Epidermal melanocyte (primary cell): ENCODE measurements at regions not wholly inside any gene's neighbourhood (a gene's known extent, or its start where the extent isn't known, plus 50 kb on each side); places are given as distances from the start of the nearest gene placed in this dataset.
"Not testable (repeated sequence)": the region's sequence is repeated elsewhere in the genome, so short reads cannot be mapped to it uniquely, and the experiment has no call there.

Experiments
- DNase-seq: peaks from one replicate; pipeline ENCODE4 v3.0.0; 2011; ENCODE audit warnings: low spot score; ENCODE audit not compliant: insufficient read length

DNA sequence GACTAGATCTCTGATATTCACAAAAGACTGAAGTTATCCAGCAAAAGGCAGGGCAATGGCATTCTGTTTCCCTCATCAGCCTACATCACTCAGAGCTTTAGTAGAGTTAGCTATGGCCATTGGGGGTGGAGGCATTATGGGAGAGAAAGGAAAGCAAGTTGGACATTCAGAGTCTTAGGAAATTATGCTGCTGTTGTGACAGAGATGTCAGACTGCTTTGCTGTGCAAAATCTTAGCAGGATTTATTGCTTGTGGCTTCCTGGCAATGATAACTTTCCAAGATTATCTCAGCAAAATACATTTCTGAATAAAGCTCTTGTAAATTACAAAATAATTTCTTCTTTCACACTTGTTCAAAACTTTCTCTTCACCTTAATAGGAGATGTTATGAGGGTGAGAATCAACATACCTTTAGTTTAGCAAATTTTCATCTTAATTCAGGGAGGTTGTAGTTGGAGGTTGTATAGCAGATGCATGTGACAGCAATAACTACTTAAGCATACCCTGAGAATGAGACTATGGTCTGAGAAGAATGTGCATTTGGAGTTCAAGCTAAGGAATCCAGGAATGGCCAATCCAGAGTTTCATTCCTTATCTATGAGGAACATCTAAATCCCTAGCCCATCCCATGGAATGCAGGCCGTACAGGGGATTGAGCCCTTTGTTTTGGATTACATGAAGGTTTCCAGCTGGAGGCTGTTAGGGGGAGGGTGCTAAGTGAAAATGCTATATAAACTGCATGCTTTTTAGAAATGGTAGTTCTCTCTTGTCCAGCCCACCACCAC, 179.8 kb downstream of the HAO1 start:
- no peak for DNase-seq

DNA sequence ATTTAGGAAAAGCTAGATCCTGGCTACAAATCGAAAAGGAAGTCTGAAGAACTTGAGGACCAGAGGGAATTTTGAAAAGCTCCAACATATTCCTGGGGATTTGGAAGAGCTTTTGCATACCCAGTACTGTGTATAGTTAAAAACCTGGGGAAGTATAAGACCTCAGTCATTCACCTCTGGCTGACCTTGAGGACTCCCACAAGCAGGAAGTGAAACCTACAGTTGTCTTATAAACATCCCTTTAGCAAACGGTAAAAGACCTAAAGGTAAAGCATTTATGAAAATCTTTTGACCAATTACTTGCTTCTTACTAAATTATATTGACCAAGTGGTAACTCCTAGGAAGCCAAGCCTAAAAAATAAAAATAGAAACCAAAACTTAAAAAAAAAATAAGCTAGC, 175.0 kb downstream of the HAO1 start:
- no peak for DNase-seq

DNA sequence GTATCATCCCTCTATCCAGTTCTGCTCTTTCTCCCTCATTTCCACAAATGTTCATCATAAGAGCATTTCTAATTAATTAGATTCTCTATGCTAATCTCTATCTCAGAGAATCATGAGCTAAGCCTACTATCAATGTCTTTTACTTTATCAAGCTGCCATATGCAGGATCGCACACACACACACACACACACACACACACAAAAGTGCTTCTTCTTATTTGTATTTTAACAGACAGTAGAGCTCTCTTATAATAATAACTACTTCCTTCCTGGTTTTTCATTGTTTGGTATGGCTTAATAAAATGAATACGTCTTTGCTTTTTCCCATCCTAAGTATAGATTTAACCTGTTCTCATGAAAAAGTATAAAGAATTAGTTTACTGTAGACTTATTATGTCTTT, 170.2 kb downstream of the HAO1 start:
- no peak for DNase-seq

DNA sequence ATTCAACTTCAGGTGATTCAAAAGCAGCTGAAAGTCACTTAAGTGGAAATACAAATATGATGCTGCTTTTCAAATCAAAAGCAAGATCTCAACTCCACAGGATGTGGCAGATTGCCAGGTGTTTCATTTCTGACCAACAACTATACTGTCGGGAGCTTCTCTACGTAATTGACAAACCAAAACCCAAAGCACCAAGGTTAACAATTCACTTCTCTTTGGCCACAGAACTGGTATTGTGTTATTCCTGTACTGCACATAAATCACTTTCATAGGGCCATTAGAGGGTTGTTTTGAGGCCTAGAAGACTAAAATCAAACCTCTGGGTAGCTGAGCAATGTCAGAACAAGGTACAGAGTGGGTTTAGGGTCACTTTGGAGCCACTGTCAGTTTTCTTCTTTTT, 169.7 kb downstream of the HAO1 start:
- no peak for DNase-seq

DNA sequence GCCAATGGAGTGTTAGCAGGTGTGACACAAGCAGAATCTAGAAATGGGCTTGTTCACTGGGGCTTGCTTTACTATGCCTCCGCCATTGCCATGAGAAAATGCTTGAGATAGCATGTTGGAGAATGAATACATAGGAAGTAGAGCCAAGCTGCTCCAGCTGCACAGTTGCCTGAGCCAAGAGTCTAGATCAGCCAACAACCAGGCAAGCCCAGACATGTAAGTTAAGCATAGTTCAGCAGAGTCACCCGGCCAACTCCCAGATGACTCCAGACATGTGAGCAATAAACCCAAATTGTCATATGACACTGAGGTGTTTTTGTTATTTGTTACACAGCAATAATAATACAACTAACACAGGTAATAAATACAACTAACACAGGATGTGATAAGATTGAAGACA, 167.9 kb downstream of the HAO1 start:
- no peak for DNase-seq

DNA sequence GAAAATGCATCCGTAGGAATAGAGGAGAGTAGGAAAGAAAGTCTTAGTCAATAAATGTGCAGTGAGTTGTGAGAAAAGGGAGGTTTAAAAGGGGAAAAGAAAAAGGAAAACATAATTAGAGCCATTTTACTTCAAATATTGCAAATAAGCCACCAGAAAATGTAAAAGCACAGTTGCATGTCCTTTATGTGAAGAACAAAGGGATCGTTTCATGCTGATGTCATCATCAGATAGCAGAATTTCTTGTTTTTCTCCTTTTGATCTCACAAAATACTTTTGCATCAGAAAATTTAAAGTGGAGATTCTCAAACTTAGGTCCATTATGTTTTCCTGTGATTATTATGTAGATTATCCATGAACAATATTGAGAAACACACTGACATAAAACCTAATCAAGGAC, 166.7 kb downstream of the HAO1 start:
- no peak for DNase-seq

DNA sequence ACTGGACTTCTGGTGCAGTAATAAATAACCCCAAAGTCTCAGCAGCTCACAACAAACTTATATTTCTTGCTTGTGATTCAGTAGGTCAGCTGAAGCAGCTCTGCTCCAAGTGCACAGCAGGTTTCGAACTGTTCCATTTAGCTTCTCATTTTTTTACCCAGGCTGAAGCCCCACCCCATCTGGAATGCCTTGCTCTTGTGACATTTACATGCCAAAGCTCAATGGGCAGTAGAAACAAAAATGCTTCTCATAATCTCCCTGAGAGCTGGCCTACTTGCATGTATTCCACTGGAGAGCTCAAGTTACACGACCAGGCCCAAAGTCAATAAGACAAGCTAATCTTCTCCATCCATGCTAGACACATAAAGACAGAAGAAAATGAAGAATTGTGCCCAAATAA, 165.2 kb downstream of the HAO1 start:
- no peak for DNase-seq

DNA sequence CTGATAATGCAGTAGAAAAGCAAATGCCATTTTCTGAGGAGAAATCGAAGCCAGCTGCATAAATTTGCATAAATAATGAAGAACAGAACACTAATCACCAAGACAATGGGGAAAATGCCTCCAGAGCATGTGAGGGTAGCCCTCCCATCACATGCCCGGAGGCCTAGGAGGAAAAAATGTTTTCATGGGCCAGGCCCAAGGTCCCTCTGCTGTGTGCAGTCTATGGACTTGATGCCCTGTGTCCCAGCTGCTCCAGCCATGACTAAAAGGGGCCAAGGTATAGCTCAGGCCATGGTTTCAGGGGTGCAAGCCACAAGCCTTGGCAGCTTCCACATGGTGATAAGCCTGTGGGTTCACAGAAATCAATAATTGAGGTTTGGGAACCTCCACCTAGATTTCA, 164.1 kb downstream of the HAO1 start:
- DNase-seq = no peak

DNA sequence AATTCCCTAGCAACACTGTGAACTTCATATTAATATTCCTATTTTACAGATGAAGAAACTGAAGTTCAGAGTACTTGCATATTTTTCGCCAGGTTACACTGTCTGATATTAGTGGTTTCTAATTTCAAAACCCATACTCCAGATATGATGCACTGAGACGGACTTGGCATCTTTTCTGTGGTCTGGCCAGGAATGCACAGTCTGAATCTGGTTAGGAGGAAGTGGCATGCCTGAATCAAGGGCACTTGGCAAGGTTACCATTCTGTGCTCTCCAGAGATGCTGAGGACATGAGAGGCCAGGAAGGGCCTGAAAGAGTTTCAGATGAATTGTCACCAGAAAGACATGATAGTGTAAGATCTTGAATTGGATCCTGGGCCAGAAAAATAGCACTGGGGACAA, 150.1 kb downstream of the HAO1 start:
- no peak for DNase-seq

DNA sequence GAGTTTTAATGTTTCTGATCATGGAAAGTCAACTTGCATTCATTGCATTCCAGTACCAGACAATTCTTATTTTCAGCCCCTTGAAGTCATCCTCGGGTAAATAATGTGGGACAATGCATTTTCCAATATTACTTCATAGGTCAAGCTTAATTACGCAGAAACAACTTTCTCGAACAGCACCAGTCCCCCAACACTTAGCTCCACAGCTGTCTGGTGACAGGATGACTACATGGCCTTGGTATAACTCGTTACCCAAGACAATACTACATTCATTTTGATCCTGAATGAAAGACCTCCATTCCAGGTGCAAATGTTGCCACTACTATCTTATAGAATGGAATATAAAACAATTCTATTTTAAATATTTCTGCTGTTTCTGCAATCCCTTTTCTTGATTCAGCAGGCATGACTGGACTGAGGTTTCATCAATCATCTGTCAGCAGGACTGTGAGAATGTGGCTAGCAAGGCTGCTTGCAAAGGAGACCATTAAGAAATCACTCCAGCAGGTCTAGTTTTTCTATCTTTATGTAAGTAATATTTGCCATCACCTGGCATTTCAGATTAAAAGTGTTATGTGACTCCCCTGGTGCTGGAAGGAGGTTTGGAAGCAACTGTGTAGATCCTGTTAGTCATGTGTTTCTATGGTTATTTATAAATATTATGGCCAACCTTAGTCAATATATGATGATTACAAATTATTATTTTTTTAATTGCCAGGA, 147.9 kb downstream of the HAO1 start:
- DNase-seq = no peak

DNA sequence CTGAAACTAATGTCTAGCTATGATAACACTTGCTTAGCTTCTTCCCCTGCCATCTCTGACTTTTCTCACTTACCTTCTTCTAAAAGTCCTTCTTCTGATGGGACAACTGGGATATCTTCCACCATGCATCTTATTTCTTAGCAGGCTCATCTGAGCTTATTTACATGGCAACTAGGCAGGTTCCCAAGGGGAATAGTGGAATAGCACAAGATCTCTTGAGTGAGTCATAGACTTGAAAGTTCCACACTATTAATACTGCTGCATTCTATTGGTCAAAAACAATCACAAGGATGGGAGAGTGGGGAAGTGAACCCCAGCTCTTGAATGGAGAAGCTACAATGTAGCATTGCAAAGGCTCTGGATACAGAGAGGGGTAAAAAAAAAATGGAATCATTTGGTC, 142.1 kb downstream of the HAO1 start:
- DNase-seq = no peak

DNA sequence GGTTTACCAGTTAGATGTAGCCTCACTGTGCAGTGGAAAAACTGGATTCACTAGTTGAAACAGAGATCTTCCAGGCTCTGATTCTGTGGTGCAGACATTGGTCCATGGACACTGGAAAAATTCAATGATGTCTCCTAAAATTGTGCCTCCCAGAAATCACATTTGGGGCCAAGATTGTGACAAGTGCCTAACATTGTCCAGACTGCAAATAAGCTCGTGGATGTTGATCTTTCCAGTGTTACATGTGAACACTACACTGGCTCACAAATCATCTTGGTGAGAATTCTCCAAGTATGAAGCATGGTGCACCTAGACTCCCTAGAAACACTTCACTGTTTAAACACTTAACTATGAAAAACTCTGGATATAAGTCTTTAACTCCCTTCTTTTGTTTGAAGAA, 140.4 kb downstream of the HAO1 start:
- no peak for DNase-seq

DNA sequence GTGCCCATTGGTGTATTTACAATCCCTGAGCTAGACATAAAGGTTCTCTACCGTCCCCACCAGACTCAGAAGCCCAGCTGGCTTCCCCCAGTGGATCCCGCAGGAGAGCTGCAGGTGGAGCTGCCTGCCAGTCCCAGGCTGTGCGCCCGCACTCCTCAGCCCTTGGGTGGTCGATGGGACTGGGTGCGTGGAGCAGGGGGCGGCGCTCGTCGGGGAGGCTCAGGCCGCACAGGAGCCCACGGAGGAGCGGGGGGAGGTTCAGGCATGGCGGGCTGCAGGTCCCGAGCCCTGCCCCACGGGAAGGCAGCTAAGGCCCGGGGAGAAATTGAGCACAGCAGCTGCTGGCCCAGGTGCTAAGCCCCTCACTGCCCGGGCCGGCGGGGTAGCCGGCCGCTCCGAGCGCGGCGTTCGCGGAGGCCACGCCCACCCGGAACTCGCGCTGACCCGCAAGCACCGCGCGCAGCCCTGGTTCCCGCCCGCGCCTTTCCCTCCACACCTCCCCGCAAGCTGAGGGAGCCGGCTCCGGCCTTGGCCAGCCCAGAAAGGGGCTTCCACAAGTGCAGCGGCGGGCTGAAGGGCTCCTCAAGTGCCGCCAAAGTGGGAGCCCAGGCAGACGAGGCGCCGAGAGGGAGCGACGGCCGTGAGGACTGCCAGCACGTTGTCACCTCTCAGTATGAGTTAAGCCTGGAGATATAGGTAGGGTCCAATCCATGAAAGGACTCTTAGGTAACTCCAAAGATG, 136.7 kb downstream of the HAO1 start:
- not testable (repeated sequence) for DNase-seq

DNA sequence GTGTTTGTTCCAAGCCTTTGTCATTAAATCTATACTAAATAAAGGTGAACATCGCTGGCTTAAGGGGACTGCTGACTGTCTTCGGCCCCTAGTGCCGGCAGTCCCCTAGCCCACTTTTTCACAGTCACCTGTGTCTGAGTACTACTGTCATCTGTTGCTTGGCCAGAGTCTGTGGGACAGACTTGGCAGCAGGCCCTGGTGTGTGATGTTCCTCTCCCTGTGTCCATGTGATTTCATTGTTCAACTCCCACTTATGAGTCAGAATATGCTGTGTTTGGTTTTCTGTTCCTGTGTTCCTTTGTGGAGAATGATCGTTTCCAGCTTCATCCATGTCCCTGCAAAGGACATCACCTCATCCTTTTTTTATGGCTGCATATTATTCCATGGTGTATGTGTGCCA, 133.4 kb downstream of the HAO1 start:
- DNase-seq = no peak

DNA sequence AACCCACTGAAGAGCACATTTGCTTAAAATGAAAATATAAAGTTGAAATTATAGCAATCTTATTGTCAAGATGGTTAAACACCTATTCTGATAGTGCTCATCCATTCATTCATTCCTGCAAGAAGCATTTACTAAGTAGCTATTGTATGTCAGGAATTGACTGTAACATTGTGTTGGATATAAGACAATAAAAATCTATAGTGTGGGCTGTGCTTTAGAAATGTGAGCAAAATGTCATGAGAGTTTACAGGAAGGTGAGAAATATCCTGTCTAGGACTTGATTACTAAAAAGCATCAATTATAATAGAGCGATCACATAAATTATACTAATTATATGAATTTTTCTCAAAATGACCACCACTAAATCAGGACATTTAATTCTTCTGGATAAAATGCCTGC, 123.0 kb downstream of the HAO1 start:
- no peak for DNase-seq

DNA sequence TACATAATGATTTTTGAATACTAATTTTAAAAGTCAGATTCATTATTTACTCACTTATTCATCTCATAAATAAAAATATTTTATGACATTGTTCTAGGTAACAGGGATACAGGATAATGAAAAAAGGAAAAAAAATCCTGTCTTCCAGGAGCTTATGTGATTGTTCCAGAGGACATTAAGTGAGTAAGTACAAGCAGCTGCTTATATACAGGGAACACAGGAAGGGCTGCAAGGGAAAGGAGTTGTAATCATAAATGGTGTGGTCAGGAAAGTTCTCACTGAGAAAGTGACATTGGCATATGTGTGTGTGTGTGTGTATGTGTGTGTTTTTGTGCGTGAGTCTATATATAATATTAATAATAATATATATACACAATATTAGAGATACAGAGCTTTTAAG, 121.8 kb downstream of the HAO1 start:
- no peak for DNase-seq

DNA sequence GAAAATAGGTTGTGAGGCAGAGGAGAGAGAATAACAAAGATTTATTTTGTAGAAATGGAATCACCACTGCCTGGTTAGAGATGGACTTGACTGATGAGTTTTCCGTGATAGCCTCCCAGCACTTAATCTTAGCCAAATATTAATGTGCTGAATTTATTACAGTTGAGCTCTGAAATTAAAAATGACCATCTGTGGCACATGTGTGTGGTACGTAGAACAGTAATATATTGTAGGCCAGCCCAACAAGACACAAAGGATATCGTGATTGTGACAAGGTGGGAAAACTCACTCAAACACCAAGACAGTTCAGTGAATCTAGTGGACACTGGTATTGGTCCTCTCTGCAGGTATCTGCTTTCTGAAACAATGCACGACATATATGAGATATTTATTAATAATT, 119.4 kb downstream of the HAO1 start:
- no peak for DNase-seq

DNA sequence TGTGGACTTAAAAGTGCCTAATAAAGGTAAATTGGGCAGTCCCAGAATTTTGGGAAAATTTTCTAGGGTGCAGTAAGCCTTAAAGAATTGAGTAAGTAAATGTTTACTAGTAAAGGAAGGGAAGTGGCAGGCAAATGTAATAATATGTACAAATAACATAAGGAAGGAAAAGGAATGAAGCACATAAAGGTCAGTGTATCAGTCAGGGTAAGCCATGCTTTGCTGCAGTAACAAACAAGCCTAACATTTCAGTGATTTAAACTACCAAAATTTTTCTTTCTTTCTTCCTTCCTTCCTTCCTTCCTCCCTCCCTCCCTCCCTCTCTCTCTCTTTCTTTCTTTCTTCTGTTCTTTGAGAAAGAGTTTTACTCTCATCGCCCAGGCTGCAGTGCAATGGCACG, 117.5 kb downstream of the HAO1 start:
- no peak for DNase-seq

DNA sequence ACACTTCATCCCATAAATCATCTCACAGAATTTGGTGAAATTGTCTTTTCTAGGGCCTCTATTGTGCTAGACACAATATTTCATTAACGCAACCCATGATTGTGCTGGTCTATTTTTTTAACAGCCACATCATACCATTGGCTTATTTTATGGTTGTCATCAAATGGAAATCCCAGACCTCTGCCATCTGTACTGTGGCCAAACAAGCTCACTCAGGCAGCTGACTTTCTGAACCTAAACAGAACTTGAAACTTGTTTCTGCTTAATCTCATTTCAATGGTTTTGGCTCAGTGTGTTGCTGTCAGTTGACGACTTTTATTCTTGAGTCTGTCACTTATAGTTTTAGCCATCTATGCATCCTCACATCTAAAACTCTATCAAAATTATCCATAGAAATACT, 111.8 kb downstream of the HAO1 start:
- no peak for DNase-seq

DNA sequence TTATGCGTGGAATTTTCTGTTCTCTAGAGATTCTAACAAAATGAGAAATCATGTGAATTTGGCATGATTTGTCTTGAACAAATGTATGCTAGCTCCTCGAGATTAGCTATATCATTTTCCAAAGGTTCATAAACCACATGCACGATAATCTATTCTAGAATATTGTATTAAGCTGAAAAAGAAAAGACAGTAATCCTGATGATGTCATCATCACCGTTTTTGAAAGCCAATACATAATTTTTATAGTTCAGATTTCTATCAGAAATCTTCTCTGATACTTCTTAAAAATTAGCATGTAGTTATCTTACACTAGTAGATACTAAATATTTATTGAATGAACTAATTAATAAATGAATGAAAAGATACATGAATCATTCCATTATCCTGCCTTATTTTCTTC, 111.2 kb downstream of the HAO1 start:
- DNase-seq = no peak

DNA sequence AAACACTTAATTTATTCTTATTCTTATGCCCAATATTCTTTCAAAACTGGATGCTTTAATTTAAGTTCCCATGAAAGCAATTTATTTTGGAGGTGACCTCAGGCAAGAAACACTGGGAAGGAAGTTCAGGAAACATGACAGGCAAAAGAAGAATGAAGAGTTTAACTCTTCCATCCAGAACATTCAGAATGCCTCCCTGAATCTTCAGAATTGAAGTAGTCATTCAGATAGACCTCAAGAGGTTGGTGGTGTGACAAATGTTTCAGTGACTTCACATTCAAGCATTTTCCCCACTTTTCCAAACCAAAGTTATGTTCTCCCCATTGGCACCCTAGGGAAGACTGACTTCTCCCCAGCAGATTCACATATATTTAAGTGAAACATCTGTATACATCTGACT, 110.5 kb downstream of the HAO1 start:
- no peak for DNase-seq
